ENCODE measurements at regions not wholly inside any gene's neighbourhood (a gene's known extent, or its start where the extent isn't known, plus 50 kb on each side); places are given as distances from the start of the nearest gene placed in this dataset.

DNA sequence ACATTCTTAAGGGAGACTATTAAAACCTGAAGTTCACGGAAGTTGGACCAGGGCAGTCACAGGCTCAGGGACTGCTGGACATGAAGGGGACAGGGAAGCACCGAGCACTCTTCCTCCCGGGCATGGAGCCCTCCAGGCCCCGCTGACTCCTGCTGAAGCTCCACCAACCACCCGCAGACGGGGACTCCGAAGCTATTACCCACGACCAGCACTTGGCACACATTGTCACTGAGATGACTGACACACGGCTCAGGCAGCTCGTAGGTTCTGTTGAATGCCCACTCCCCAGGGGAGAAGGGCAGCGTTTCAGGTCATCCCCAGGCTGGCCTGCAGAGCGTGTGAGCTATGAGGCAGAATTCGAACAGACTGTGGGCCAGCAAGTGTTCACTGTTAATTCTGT lies 234.8 kb downstream of the NDUFA10 start:
- TF ChIP-seq, protein P1, sequence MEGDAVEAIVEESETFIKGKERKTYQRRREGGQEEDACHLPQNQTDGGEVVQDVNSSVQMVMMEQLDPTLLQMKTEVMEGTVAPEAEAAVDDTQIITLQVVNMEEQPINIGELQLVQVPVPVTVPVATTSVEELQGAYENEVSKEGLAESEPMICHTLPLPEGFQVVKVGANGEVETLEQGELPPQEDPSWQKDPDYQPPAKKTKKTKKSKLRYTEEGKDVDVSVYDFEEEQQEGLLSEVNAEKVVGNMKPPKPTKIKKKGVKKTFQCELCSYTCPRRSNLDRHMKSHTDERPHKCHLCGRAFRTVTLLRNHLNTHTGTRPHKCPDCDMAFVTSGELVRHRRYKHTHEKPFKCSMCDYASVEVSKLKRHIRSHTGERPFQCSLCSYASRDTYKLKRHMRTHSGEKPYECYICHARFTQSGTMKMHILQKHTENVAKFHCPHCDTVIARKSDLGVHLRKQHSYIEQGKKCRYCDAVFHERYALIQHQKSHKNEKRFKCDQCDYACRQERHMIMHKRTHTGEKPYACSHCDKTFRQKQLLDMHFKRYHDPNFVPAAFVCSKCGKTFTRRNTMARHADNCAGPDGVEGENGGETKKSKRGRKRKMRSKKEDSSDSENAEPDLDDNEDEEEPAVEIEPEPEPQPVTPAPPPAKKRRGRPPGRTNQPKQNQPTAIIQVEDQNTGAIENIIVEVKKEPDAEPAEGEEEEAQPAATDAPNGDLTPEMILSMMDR (IDR thresholded peaks at IDR 0.05): no peak
- TF ChIP-seq POLR2A (IDR thresholded peaks at IDR 0.05): no peak
- no peak for TF ChIP-seq POLR2AphosphoS5 (IDR thresholded peaks at IDR 0.05)
- TF ChIP-seq EP300 (IDR thresholded peaks at IDR 0.05; ENCODE audit: low read depth): no peak
